A204.1 (cell line): ENCODE measurements at regions not wholly inside any gene's neighbourhood (a gene's known extent, or its start where the extent isn't known, plus 50 kb on each side); places are given as distances from the start of the nearest gene placed in this dataset.

Source experiments
- FAIRE-seq: peaks from 2 replicates; lab custom pipeline; 2012; peaks lifted over from hg19 to GRCh38; lab: Jason Lieb, UNC

DNA sequence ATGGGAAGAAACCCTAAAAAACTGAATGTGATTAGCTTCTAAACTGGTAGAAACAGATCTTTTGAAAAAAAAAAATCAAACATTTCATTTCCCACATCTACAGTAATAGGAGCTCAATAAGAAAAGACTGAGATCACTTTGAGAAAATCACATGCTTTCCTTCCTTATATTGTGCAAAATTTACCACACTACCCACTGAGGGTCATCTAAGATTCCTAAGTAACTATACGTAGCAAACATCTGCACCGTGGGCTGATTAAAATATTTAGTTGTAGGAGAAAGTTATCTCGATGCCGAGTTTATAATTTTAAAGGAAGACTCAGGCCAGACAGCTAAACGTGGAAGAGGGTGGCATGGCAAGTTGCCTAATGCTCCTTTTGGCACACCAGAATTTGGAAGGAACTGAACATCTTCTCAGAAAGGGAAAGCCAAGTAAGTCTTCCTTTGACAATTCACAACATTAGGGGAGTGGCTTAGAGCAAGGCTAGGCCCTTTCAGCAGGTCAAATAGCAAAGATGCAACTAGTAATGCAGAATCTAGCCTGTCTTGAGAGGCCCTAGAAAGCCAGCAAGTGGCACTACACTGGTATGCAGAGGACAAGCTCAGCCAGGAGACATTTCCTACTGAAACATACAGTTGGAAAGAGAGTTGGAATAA lies 128.0 kb downstream of the TMA16 start:
- FAIRE-seq = no peak

DNA sequence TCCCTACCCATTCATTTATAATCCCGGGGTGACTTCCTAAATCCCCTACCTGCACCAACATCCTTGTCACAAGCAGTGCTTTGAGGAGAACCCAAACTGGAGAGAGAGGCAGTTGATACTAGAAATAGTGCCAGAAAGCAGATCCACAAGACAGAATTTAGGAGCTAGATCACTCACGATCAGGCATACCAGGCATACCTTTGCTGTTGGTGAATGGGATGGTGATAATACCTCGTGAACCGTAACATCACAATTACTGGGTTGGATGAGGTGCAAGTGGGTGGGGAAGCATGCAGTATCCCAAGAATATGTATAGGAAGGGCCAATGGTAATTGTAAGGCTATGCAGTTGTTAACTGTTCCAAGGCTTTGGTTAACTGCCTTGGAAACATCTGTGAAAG lies 129.3 kb downstream of the TMA16 start:
- FAIRE-seq = no peak

DNA sequence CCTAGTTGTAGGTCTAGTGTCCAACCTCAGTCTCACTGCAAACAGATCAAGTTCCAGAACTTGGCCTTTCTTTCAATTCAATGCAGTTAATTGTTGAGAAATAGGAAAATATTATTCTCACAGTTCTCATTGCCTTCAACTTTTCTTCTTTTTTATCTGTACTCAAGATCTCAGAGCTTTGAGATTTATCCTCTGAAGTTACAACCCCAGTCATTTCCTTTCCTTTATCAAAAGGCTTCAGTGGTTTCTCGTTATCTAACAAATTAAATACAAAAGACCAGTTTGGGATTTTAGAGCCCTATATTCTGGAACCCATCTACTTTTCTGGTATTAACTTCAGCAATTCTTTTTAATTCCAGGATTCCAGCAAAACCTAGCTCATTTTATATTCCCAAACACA lies 130.2 kb downstream of the TMA16 start:
- no peak for FAIRE-seq

DNA sequence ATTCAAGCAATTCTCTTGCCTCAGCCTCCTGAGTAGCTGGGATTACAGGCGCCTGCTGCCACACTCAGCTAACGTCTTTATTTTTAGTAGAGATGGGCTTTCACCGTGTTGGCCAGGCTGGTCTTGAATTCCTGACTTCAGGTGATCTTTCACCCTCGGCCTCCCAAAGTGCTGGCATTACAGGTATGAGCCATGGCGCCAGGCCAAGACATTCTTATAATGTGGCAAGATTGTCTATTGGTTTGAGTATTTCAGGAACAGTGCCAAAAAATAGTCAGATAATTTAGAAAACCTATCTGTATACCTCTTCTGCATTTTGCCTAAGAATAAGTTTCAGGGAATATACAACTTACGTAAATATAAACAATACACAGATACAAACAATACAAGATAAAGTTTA lies 136.8 kb downstream of the TMA16 start:
- no peak for FAIRE-seq

DNA sequence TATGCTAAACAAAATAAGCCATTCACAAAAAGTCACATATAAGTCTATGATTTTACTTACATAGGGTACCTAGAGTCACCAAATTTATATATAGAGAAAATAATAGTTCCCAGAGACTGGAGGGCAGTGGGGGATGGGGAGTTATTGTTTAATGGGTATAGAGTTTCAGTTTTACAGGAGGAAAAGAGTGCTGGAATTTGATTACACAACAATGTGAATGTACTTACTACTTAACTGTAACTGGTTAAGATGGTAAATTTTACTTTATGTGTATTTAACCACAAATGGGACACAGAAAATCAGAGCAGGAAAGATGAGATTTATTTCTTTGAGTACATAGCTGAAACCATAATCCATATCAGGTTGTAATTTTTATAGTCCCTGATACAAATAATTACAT lies 144.4 kb downstream of the TMA16 start:
- no peak for FAIRE-seq

DNA sequence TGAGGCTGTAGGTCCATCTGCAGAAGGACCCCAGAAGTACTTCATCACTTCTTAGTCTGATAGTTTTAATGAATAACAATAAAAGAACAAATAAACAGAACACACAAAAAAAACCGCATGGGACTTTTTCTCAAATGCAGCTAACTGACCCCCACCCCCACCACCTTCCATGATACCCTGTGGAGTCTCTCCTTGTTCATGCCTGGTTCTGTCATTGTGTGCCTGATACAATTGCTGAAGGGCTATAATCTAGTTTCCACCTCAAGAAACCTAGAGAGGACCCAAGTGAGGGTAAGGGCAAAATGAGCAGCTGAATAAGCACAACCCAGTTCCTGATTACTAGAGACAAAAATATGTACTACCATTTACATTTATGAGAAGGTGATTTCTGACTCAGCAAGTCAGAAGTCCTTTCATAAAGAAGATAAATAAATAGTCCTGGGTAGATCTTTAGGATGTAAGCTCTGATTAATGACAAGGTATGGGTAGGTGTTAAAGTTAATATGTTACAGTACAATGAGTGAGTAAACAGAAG lies 155.1 kb downstream of the TMA16 start:
- no peak for FAIRE-seq

DNA sequence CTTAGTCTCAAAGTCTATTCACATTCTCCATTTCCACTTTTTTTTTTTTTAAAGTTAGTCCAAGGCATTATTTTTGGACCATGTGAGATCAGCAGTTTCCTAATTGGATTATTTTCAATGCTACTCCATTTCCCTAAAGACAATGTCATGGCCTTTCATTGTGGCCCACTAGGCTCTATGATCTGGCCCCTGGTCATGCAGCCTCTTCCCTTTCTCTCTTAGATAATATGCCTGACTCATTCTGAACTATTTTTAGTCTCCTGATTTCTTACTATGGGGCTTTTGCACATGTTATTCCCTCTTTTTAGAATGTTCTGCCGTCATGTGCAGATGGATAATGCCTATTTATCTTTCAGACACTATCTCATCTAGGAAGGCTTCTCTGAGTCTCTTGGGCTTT lies 157.3 kb downstream of the TMA16 start:
- FAIRE-seq = no peak

DNA sequence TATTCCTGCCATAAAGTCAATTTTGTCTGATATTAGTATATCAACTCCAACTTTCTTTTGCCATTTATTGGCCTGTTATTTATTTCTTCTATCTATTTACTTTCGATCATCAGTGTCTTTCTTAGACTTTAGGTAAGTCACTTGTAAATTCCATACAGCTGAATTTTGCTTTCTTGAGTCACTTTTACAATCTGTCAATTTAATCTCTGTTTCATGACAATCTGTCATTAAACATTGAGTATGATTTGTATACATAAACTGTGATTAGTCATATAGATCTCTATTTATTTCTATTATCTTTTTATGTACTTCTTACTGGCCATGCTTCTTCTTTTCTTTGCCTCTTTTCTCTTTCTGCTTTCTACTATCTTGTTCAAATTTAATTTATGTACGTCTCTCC lies 160.1 kb downstream of the TMA16 start:
- FAIRE-seq = no peak

DNA sequence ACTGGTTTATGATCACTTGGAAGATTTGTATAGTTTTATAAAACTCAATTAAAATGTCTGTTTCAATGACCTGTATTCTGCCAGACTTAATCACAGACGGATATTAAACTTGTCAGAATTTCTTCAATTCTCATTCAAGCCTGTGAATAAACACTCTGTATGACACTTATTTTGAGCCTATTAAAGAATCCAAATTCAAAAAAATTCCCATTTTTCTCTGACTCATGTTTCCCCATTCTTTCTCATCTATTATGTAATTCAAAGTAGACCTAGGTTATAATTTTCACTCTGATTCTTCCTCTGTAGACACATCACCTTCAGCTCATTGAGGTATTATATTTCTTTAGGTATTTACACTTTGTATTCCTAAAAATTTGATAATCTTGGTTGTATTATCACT lies 166.1 kb downstream of the TMA16 start:
- FAIRE-seq = no peak

DNA sequence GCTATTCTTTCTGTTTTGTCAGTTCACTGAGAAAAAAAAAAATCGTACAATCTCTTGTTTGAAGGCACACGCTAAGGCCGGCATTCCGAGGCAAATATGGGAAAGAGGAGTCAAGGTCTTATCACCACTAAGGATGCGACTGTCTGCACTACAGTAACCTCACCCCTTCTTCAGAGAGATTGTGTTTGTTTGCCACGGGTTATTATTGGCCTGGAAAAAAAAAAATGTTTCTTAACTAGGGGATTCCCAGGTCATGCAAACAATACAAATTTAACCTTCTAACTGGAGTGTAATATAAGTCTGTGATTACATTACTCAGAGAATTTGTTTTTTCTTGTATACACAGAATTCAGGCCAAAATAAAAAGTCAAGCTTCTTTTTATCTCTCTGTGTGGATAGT lies 168.3 kb downstream of the TMA16 start:
- no peak for FAIRE-seq

DNA sequence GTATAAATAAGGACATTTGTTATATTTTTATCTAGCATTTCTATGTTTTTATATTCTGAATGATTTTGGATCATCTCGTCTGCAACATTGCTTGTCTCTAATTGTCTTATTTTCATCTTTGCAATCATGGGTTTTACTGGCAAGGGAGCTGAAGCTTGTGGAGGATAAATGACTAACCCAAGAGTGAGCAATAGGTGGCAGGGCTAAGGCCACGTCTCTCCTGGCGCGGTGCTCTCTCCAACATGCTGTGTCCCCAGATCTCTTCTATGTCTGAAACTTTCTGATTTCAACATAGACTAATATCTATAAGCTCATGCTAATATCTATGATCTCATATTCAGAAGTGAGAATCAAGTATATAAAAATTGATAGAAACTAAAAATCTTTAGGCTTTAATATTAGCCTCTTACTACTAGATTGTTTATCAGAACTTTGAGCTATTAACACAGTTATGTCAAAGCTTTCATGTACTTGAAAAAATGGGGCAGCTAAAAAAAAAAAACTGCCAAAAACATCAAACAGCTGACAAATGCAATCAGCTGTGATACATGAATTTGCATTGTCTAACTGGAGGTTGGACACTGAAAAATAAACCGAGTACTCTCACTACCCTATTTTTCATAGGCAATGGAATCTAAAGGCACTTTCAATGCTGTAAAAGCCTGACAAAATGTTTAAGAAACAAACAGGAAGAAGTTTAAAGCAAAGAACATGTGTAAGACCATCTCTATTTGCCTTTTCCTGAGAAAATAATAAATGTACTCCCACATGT lies 169.2 kb downstream of the TMA16 start:
- FAIRE-seq = no peak

DNA sequence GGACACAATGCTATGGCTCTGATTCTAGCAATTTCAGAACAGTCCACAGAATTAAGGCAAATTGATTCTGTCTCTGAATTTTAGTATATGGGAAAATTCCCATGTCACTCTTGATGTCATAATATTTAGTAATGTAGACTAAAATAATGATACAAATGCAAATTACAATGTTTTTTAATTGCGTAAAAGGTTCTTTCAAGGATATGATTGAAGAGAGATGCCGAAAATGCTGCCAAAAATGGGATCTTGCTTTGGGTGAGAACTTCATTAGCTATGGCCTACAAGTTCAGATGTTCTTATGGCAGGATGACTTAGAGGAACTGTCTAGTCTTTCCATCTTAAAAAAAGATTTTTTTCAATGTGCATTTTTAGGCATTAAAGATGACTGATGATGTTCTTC lies 170.6 kb downstream of the TMA16 start:
- FAIRE-seq = no peak

DNA sequence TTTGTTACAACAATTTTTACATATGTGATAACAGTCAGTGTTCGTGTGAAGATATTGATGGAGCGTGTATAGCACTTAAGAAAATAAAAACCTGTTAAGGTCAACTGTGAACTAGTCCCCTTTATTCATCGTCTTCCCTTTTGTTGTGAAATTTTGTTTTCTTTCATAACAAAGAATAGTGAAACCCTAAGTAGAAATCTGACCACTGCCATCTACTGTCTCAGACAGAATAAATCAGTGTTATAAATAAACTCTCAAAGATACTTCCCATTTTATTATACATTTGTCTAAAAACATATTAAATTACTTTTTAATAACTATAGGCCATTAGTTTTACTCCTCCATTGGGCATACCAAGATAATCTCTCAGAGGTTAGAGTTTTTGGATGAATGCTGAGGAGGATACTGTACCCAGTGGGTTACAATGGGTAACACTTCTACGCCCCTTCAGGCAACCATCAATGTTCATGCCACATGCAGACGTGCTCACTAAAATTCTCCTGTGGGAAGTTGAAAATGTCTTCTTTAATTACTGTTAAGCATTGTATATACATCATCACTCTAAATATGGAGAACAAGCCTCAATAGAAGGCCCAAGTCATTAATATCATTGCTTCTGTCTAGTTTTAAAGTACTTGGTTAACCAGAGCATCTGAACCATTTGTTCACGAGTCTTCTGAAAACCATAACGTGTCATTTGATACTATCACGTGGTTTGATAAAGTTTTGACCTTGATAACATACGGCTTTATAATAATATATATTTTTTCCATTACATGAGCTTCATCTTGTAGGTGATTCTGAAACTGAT lies 171.2 kb downstream of the TMA16 start:
- no peak for FAIRE-seq

DNA sequence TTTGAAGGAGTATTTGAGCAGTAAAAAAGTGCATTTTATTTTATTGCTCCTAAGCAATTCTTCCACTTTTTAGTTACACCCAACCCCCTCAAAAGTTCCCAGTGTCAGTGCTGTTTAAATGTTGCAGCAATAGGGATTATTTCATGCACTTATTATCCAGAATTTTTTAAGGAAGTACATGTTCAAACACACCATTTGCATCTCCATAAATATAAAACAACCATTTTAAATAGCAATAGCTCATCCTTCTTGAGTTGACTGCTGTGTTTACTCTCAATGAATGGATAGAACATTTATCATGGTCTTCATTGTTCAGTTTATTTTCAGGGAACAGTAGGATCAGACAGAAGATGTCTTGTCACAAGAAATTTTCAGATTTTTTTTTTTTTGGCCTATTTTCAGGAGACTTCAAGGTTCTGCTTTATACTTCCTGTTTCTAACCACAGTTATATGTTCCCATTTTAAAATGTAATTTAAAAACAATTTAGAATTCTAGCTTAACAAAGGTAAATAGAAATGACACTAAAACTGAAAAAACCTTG lies 171.9 kb downstream of the TMA16 start:
- FAIRE-seq = no peak

DNA sequence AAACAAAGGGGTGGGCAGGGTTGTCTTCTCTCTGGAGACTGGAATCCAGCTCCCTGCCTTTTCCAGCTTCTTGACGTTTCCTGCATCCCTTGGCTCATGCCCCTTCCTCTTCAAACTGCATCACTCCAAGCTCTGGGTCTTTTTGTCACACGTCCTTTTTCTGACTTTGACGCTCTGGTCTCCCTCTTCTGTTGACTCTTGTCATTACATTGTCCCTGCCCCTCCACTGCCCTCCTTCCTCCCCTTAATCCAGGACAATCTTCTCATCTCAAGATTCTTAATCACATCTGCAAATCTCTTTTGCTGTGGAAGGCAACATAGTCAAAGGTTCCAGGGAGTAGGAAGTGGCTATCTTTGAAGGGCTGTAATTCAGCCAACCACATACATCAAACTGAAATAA lies 178.3 kb downstream of the TMA16 start:
- FAIRE-seq = no peak

DNA sequence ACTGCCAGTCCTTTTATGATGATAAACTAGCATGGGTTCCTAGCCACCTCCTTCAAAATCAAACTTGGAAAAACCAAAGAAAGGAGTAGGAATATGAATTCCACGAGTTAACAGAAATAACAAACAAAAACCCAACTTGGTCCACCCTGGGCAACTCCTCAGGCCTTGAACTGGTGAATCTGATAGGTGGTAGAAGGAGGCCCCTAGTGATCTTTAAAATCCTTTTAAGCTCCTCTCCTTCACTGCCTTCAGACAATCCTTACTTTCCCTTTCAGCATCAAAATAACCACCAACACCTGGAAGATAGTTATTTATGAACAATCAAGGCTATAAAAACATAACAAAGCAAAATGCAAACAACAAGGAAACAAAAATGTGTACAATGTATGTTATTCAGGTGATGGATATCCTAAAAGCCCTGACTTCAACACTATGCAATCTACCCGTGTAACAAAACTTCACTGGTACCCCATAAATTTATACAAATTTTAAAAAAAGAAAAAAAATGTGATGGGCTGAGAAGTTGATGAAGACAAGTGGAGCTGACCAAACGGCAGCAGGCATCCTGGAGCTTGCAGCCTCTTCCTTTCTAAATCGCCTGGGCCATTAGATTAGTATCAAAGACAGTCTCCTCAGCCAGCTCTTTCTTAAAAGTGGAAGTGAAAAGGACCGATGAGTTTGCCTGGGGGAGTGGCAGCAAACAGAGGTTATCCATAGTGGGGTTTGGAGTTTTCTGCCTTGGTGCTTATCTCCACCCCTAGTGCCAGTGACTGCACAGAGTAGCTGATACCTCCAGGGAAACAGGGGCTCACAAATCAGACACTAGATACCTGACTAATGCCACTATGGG lies 179.6 kb downstream of the TMA16 start:
- no peak for FAIRE-seq

DNA sequence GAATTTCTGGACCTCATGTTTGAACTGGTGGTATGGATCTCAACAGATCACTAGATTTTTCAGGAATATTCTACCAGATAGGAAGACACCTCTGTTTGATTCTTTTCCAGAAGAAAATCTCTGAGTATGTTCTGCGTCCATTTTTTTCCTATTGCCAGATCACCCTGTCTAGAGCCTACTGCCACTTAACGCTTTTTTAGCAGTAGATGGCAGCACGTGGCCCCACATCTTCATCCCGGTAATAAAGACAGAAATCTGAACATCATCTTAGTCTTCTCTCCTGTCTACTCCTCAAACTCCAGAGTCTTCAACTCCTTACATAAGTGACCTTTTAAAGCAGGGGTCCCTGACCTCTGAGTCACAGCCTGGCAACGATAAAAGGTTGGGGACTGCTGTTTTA lies 184.7 kb downstream of the TMA16 start:
- no peak for FAIRE-seq

DNA sequence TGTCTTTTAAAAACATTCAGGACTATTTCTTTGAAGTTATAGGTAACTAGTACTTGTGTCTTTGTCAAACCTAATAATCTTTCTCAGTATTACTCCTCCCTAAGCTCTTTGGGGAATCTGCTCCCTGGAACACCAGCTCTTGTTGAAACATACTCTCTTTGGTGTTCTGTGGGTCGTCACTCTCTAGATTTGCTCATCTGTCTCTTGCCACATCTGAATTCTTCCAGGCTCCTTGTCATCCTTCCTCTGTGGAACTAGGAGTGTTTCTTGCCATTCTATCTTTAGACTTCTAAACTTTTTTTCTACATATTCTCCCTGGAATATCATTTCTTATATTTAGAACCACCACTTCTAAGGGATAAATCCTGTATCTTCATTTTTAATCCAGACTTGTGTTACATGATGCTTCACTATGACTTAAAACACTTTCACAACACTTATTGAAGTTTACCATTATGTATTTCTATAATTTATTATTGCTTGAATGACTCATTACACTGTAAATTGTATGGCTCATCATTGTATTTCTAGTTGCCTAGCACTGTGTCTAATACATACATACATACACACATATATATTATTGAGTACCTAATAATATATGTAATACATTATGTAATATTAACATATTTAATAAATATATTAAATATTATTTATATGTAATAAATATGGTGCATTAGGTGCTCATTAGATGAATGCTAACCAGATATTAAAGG lies 186.1 kb downstream of the TMA16 start:
- FAIRE-seq = no peak

DNA sequence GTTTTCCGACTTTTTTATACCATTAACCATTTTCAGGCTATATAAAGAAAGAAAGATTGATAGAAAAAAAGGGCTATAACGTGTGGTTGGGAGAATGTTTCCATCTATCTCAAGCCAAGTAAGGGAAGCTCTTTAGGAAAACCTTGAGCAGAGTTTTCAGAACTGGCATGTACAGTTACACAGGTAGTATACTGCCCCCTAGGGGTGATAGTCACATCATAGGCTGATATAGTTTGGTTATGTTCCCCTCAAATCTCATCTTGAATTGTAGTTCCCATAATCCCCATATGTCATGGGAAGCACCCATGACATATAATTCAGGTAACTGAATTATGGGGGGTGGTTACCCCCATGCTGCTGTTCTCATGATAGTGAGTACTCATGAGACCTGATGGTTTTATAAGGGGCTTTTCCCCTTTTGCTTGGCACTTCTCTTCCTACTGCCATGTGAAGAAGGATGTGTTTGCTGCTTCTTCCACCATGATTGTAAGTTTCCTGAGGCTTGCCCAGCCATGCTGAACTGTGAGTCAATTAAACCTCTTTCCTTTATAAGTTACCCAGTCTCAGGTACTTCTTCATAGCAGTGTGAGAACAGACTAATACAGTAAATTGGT lies 186.8 kb downstream of the TMA16 start:
- FAIRE-seq = no peak

DNA sequence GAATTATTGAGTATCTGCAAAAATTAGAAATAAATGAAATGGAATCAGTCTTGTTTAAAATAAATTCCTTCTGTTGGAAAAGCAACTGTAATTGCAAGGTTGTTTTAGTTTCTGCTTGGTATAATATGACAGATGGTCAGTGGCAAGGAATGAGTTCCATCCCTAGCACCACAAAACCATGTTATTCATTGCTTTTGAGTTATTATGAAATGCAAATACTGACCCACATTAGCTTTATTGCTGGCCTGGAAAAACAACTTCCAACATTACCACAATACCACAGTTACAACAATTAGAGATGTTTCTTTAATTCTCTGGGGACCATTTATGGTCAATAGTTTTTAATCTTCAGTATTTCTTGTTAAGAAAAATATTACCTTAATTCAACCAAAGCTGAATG lies 194.4 kb downstream of the TMA16 start:
- no peak for FAIRE-seq

DNA sequence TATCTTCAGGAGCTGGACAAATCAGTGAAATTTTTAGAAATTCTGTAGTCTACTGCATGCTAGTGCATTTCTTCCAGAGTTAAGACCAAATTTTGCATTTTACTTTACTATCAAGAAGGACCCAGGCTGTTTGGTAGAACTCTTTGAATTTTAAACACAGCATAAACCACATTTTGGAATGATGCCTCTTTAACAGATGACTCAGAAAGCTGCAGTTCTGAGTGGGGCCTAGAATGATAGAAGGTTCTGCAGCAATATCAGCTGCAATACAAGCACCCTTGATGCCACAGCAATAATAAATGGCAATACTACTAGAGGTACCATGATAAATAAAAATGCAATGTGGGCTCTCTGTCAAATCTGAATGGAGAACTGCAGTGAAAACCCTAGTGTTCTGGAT lies 198.7 kb downstream of the TMA16 start:
- FAIRE-seq = no peak
